GM10248 (cell line): ENCODE measurements at regions not wholly inside any gene's neighbourhood (a gene's known extent, or its start where the extent isn't known, plus 50 kb on each side); places are given as distances from the start of the nearest gene placed in this dataset.
A peak's percentile ranks its signal among the peaks of the same experiment; 100 is the strongest.
"Not testable (repeated sequence)": the region's sequence is repeated elsewhere in the genome, so short reads cannot be mapped to it uniquely, and the experiment has no call there.

Experiments used
- CTCF ChIA-PET: fragments of 300-600 bp; sonication (Branson Sonifier 250); formaldehyde crosslinking; extraction: SDS; loops from one replicate; lab custom pipeline; 2021; ENCODE audit warnings: antibody characterized with exemption; lab: Yijun Ruan, JAX
- POLR2A ChIA-PET: fragments of 350-650 bp; sonication (Branson Sonifier 250); formaldehyde crosslinking; extraction: SDS; loops from one replicate; lab custom pipeline; 2020; ENCODE audit warnings: antibody characterized with exemption; lab: Yijun Ruan, JAX
- DNase-seq: peaks from one replicate; pipeline ENCODE4 v3.0.0; 2012; ENCODE audit errors: extremely low spot score
- TF ChIP-seq, protein P1 (sequence below): IDR thresholded peaks from 2 replicates; pipeline ENCODE4 v1.5.1; 2012; ENCODE audit warnings: mild to moderate bottlenecking, low read depth; ENCODE audit errors: extremely low read depth, missing control alignments, control extremely low read depth

DNA sequence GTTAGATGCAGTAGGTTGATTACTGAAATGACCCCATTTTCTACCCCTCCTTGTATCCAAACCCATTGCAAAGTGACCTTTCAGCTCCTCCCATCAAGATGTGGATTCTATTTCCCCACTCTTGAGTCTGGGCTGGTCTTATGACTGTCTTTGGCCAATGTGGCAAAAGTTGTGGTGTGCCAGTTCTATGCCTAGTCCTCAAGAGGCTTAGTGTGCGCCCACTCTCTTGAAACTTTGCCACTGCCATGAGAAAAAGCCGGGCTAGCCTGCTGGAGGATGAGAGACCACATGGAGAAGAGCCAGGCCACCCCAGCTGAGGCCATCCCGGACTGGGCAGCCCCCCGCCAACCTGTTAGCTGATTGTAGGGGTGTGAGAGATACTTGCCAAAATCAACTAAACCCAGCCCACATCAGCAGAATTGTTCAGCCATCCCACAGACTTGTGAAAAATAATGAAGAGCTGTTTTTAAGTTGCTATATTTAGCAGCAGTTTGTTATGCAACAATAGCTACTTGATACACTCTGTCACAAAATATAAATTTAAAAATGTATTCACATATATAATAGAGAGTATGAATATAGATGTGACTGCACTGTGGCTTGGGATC, 131.0 kb upstream of the PALS2 start:
- TF ChIP-seq, protein P1, sequence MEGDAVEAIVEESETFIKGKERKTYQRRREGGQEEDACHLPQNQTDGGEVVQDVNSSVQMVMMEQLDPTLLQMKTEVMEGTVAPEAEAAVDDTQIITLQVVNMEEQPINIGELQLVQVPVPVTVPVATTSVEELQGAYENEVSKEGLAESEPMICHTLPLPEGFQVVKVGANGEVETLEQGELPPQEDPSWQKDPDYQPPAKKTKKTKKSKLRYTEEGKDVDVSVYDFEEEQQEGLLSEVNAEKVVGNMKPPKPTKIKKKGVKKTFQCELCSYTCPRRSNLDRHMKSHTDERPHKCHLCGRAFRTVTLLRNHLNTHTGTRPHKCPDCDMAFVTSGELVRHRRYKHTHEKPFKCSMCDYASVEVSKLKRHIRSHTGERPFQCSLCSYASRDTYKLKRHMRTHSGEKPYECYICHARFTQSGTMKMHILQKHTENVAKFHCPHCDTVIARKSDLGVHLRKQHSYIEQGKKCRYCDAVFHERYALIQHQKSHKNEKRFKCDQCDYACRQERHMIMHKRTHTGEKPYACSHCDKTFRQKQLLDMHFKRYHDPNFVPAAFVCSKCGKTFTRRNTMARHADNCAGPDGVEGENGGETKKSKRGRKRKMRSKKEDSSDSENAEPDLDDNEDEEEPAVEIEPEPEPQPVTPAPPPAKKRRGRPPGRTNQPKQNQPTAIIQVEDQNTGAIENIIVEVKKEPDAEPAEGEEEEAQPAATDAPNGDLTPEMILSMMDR: no peak
- ChIA-PET CTCF (interaction anchor here (2.1 kb wide), 1 partner anchor 8 kb away, joined by 5 read pairs; no protein-coding TSS in a partner anchor), POLR2A (no interaction called here)
- DNase-seq: no peak

GRCh38 chr7:24444666-24445440, 128.4 kb upstream of the PALS2 start:
- ChIA-PET CTCF (no interaction called here), POLR2A (no interaction called here)
- TF ChIP-seq, protein P1: no peak
- no peak for DNase-seq

DNA sequence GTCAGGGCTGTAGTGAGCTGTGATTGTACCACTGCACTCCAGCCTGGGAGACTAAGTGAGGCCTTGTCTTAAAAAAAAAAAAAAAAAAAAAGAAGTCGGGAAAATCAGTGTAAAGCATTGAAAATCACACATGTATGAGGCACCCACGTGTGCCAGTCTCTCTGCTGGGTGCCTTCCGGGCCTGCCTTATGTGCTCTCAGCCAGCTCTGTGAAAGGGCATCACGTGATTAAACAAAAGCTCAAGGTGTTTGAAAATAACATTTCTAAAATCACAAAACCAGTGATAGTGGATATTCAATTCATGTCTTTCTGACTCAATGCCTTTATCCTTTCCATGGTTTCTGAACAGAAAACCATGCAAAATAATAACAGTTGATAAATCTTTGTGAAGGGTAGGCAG, 125.2 kb upstream of the PALS2 start:
- TF ChIP-seq, protein P1: no peak
- ChIA-PET POLR2A (no interaction called here), CTCF (interaction anchor here (1.2 kb wide), 1 partner anchor 10 kb away, joined by 4 read pairs; no protein-coding TSS in a partner anchor)
- DNase-seq: no peak

DNA sequence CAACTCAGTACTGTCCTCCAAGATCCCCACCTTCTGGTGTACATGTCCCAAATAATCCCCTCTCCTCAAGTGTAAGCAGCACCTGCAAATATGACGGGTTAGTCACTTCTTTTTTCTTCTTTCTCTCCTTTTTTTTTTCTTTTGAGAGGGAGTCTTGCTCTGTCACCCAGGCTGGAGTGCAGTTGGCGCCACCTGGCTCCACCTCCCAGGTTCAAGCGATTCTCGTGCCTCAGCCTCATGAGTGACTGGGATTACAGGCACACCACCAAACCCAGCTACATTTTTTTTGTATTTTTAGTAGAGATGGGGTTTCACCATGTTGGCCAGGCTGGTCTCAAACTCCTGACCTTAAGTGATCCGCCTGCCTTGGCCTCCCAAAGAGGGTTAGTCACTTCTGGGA, 123.8 kb upstream of the PALS2 start:
- DNase-seq, POLR2A ChIA-PET: not testable (repeated sequence)
- CTCF ChIA-PET: interaction anchor here (1.6 kb wide), 1 partner anchor 8 kb away, joined by 5 read pairs; no protein-coding TSS in a partner anchor

DNA sequence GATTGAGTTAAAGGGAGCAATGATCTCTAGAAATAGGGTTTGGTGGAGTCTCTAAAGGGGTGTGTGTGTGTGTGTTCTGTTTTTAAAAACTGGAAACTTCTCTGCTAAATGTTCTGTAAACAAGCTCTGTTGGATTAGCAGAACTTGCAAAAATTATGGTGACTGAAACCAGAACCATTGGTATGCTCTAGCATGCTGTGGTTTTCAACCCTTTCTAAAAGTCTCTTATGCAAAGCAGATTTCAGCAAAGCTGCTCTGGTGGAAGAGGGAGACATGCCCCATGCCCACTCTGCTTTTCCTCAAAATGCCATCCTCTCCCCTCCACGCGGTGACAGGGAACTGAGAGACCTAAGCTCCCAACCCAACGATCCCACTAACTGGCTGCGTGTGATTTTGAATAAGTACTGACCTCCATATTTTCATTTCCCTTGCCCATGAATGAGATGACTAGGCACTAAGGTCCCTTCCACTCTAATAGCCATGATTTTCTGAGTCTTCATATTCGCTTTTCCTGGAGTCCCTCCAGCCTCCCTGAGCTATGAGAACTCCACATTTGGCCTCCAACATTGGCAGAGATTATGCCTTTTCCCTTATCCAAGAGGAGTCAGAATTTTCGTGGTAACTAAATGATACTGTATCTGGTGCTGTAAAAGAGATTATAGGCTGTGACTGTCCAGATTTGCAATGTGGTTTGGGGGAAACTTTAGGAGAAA, 117.3 kb upstream of the PALS2 start:
- CTCF ChIA-PET: interaction anchor here (1.2 to 1.4 kb wide), 3 partner anchors 17 to 47 kb away, joined by 3 to 4 read pairs (median 3); no protein-coding TSS in a partner anchor
- POLR2A ChIA-PET: no interaction called here
- DNase-seq: peak; percentile 28
- TF ChIP-seq, protein P1: no peak

DNA sequence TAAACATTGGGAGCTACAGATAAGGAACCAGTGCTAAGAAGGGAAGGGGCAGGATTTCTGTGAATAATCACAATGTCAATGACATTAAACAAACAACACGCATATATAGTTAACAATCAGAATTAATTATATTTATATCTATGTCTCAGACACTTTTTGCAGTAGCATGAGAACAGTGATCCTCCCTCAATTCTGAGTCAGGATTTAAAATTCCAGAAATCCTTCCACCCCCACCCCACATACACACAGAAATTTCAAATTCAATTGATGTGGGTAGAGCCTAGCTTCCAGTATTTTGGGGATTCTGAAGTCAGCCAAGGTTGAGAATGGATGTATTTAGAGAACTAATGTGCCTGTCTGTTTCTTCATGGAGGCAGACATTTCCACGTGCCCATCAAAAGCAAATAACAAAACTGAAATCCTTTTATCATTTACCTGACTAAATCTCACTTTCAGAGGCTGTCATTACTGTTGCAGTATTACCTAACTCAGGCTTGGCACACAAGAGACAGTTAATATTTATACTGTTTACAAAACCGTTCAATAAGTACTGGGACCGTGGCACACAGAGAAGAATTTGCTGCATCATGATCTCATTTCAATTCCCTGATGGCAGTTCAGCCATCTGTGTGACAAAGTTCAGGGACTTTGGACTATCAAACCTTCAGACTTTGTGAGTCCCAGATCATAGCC, 116.6 kb upstream of the PALS2 start:
- TF ChIP-seq, protein P1: no peak
- CTCF ChIA-PET: interaction anchor here (1.2 to 1.4 kb wide), 2 partner anchors 17 to 47 kb away, joined by 3 read pairs; no protein-coding TSS in a partner anchor
- DNase-seq: no peak
- POLR2A ChIA-PET: no interaction called here
